BE2C (cell line): ENCODE measurements at regions not wholly inside any gene's neighbourhood (a gene's known extent, or its start where the extent isn't known, plus 50 kb on each side); places are given as distances from the start of the nearest gene placed in this dataset.
A peak's percentile ranks its signal among the peaks of the same experiment; 100 is the strongest.
"Not testable (repeated sequence)": the region's sequence is repeated elsewhere in the genome, so short reads cannot be mapped to it uniquely, and the experiment has no call there.

Experiments
- DNase-seq: peaks from one replicate; pipeline ENCODE4 v3.0.0-alpha.2; 2020
- H3K27me3 ChIP-seq: fragments of 250-450 bp; sonication (Bioruptor Pico); 2 replicates; pipeline ENCODE4 v1.5.1; 2020; ENCODE audit warnings: mild to moderate bottlenecking
- H3K36me3 ChIP-seq: fragments of 250-450 bp; sonication (Bioruptor Pico); 2 replicates; pipeline ENCODE4 v1.5.1; 2020; ENCODE audit warnings: mild to moderate bottlenecking
- H3K4me1 ChIP-seq: fragments of 250-450 bp; sonication (Bioruptor Pico); 2 replicates; pipeline ENCODE4 v1.5.1; 2020
- H3K4me3 ChIP-seq: 2 replicates; pipeline ENCODE4 v1.5.1; 2011; ENCODE audit warnings: low read depth, low read length
- H3K9me3 ChIP-seq: fragments of 250-450 bp; sonication (Bioruptor Pico); 2 replicates; pipeline ENCODE4 v1.5.1; 2020
- CTCF ChIP-seq: IDR thresholded peaks from 2 replicates; pipeline ENCODE4 v1.5.1; 2012; ENCODE audit warnings: mild to moderate bottlenecking, low read depth, low read length

DNA sequence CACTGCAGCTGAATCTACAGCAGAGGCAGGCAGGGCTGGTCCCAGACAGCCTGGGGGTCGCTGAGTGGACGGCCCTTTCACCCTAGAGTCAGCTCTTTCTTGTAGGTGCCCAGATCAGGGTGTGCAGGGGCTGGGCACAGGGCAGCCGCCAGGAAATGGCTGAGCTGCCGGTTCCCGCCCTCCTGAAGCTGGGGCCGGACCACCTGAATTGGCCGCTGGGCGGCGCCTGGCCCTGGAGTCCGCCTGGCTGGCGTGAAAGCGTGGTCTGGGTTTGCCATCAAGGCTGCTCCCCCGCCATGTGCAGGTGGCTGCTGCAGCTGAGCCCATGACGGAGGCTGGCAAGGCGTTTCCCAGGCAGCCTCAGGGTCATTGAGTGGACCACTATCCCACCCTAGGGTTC lies 85.7 kb downstream of the POTEM start:
- not testable (repeated sequence) for H3K36me3 ChIP-seq, H3K9me3 ChIP-seq, H3K27me3 ChIP-seq, DNase-seq, H3K4me3 ChIP-seq, H3K4me1 ChIP-seq

DNA sequence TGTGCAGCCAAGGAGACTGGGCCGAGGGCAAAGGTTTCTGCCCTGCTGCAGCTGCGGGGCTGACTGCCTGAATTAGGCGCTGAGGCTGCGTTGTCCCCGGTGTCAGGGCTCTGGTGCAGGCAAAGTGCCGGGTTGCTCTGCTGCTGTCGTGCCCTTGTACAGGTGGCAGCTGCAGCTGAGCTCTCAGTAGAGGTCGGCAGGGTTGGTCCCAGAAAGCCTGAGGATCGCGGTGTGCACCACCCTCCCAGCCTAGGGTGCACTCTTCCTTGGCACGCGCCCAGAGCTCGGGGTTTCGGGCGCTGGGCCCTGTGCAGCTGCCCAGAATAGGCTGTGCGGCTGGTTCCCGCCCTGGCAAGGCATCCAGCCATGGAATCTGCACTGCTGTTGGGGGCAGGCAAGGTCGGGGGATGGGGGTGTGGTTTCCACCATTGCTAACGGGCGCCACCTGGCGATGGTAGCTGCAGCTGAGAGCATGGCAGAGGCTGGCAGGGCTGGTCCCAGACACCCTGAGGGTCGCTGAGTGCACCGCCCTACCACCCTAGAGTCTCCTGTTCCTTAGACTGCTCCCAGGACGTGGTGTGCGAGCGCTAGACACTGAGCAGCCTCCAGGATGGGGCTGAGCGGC lies 86.3 kb downstream of the POTEM start:
- not testable (repeated sequence) for DNase-seq, H3K27me3 ChIP-seq, H3K36me3 ChIP-seq, H3K4me3 ChIP-seq, H3K4me1 ChIP-seq, H3K9me3 ChIP-seq

GRCh38 chr14:19054108-19054721 lies 87.0 kb downstream of the POTEM start:
- not testable (repeated sequence) for H3K27me3 ChIP-seq, H3K4me3 ChIP-seq

GRCh38 chr14:19054934-19055333 lies 87.7 kb downstream of the POTEM start:
- not testable (repeated sequence) for H3K4me1 ChIP-seq, H3K36me3 ChIP-seq, DNase-seq, H3K9me3 ChIP-seq, H3K27me3 ChIP-seq, H3K4me3 ChIP-seq

More at GRCh38 chr14:19054108-19054721, 87.0 kb downstream of the POTEM start:
- not testable (repeated sequence) for H3K36me3 ChIP-seq, DNase-seq, H3K9me3 ChIP-seq, H3K4me1 ChIP-seq

DNA sequence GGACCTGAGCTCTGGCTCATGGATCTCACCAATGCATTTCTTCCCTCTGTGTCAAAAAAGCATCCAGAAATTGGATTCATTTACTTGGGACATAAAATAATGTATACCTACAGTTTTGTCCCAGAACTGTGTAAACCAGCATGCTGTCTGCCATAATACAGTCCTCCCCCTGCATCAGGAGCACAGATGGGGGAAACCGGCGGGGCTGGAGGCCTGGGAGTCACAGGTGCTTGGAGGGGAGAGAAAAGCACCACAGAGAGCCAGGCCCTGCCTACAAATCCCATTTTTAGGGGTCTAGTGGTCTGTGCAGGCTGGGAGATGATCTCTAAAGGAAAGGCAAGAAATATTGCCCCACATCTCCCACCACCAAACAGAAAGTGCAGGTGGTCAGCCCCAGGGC lies 91.8 kb downstream of the POTEM start:
- not testable (repeated sequence) for H3K9me3 ChIP-seq, H3K4me3 ChIP-seq, H3K36me3 ChIP-seq, H3K27me3 ChIP-seq, DNase-seq, H3K4me1 ChIP-seq

DNA sequence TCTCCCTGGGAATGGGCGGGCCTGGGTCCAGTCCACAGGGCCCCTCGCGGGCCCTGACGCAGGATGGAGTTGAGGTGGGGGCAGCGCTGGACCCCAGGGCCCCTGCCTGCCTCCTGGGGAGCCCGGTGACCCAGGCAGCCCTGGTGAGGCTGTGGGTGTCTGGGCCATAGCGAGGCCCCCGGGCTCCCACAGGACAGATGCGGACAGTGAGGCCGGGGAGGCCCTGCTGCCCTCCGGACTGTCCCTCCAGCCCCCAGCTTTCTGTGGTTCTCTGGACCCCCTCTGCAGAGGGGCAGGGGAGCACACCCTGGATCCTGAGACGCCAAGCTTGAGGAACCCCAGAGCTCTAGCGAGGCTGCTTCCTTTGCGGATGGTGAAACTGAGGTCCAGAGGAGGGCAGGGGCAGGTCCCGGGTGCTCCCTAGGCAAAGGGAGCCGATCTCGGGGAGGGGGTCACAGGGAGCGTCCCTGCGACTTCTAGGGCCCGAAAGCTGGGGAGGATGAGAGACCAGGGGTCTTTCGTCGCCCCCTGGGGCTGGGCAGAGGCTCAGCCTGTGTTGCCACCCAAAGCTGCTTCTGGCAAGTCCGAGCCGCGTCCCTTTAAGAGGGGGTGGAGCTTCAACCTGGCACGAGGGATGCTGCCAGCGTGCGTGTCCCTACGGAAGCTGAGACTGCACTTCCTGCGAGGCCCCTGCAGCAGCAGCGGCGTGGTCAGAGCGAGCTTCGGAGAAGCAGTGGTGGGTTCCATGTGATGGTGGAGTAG lies 94.6 kb downstream of the POTEM start:
- H3K36me3 ChIP-seq, H3K4me3 ChIP-seq, H3K9me3 ChIP-seq, H3K4me1 ChIP-seq, DNase-seq, H3K27me3 ChIP-seq: not testable (repeated sequence)

- H3K27me3 ChIP-seq, H3K9me3 ChIP-seq, DNase-seq, H3K36me3 ChIP-seq, H3K4me1 ChIP-seq, H3K4me3 ChIP-seq: not testable (repeated sequence)
Measured at GRCh38 chr14:19068957-19069356, 101.7 kb downstream of the POTEM start.

GRCh38 chr14:19072518-19072917 lies 105.3 kb downstream of the POTEM start:
- not testable (repeated sequence) for H3K9me3 ChIP-seq, H3K27me3 ChIP-seq, DNase-seq, H3K36me3 ChIP-seq, H3K4me1 ChIP-seq, H3K4me3 ChIP-seq

- not testable (repeated sequence) for H3K4me3 ChIP-seq
Measured at GRCh38 chr14:19088632-19089031, 121.4 kb downstream of the POTEM start.

GRCh38 chr14:19093227-19093626 lies 126.0 kb downstream of the POTEM start:
- H3K9me3 ChIP-seq, H3K4me1 ChIP-seq, H3K4me3 ChIP-seq, H3K36me3 ChIP-seq, H3K27me3 ChIP-seq, DNase-seq: not testable (repeated sequence)

More at GRCh38 chr14:19088632-19089031, 121.4 kb downstream of the POTEM start:
- H3K9me3 ChIP-seq, H3K4me1 ChIP-seq, H3K36me3 ChIP-seq, H3K27me3 ChIP-seq: not testable (repeated sequence)
- peak; percentile 28 for TF ChIP-seq CTCF
- peak; percentile 23 for DNase-seq

GRCh38 chr14:19094731-19095130 lies 127.5 kb downstream of the POTEM start:
- not testable (repeated sequence) for H3K4me1 ChIP-seq, H3K4me3 ChIP-seq, H3K9me3 ChIP-seq, DNase-seq, H3K27me3 ChIP-seq, H3K36me3 ChIP-seq

DNA sequence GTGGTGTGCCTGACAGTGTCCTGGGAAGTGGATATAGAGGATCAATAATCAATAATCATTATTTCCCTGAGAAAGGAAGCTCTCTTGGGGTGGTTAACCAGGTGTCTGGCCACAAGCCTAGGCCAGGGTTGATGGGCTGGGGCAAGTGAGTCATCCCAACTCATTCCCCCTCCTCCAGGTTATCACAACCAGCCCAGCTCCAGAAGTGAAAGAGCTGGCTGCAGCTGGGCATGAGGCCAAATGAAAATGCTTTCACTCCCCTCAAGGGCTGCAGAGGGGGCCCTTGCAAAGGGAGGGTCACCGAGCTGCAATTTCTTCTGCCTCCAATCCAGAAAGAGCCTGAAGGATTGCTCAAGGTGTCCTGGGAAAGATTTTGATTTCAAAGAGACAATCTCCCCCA lies 127.9 kb downstream of the POTEM start:
- H3K4me1 ChIP-seq, H3K36me3 ChIP-seq, H3K9me3 ChIP-seq, H3K27me3 ChIP-seq, DNase-seq, H3K4me3 ChIP-seq: not testable (repeated sequence)

DNA sequence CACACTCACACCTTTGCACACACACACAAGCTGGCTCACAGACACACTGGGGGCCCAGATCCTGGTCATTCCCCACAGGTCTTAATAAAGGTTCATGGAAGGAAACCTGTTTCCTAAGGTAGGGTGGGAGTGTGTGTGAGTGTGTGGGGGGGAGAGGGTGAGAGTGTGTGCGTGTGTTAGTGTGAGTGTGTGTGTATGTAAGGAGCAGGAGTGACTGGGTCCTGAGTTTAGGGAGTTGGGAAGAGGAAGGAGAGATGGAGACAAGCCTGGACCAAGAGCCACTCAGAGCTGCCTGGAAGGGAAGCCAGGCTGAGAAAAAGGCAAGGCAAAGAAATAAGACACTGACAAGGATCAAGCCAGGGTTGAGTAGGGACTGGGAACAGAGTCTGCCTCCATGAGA lies 129.2 kb downstream of the POTEM start:
- DNase-seq, H3K4me1 ChIP-seq, H3K4me3 ChIP-seq, H3K27me3 ChIP-seq, H3K36me3 ChIP-seq, H3K9me3 ChIP-seq: not testable (repeated sequence)

- H3K9me3 ChIP-seq, H3K36me3 ChIP-seq, H3K4me3 ChIP-seq, H3K27me3 ChIP-seq, H3K4me1 ChIP-seq: not testable (repeated sequence)
- peak; percentile 9 for DNase-seq
Measured at GRCh38 chr14:19096876-19097275, 129.6 kb downstream of the POTEM start.

GRCh38 chr14:19097306-19097705 lies 130.1 kb downstream of the POTEM start:
- H3K36me3 ChIP-seq, H3K9me3 ChIP-seq, H3K27me3 ChIP-seq, H3K4me1 ChIP-seq, H3K4me3 ChIP-seq: not testable (repeated sequence)
- DNase-seq, result peak; percentile 17
